HEK293 (cell line): ENCODE measurements at regions not wholly inside any gene's neighbourhood (a gene's known extent, or its start where the extent isn't known, plus 50 kb on each side); places are given as distances from the start of the nearest gene placed in this dataset.

Source experiments
- CTCF ChIA-PET: fragments of 350-600 bp; formaldehyde crosslinking; extraction: SDS; loops from one replicate; lab custom pipeline; 2021; ENCODE audit warnings: antibody characterized with exemption; lab: Yijun Ruan, JAX
- POLR2A ChIA-PET: fragments of 300-600 bp; formaldehyde crosslinking; extraction: SDS; loops from one replicate; lab custom pipeline; 2020; ENCODE audit warnings: antibody characterized with exemption, inconsistent platforms; lab: Yijun Ruan, JAX
- H3K27ac ChIP-seq: fragments of 200-500 bp; sonication (Bioruptor generic); 2 replicates; pipeline ENCODE4 v1.5.1; 2014; ENCODE audit warnings: low read depth, low read length, control low read depth, inconsistent platforms; ENCODE audit errors: extremely low read depth
- H3K36me3 ChIP-seq, 2 experiments: fragments of 200-500 bp in 1 of 2; sonication (Bioruptor generic) in 1 of 2; 1 replicate in 1 of 2; 2 replicates in 1 of 2; pipeline ENCODE4 v1.5.1; 2014 to 2017; ENCODE audit warnings: inconsistent platforms in 2 of 2, low read length in 2 of 2; ENCODE audit not compliant: control insufficient read depth in 2 of 2, insufficient read depth in 1 of 2
- H3K4me1 ChIP-seq: fragments of 200-500 bp; sonication (Bioruptor generic); 2 replicates; pipeline ENCODE4 v1.5.1; 2014; ENCODE audit warnings: mild to moderate bottlenecking, low read length, inconsistent platforms; ENCODE audit not compliant: control insufficient read depth, insufficient read depth
- H3K4me3 ChIP-seq: 2 replicates; pipeline ENCODE4 v1.5.1; 2011; ENCODE audit warnings: low read depth, mild to moderate bottlenecking, control low read depth, low read length, moderate library complexity
- H3K9me3 ChIP-seq: fragments of 200-500 bp; sonication (Bioruptor generic); 2 replicates; pipeline ENCODE4 v1.5.1; 2014; ENCODE audit warnings: low read depth, low read length, inconsistent platforms; ENCODE audit not compliant: control insufficient read depth, insufficient read depth
- TRIM28 ChIP-seq: IDR thresholded peaks from 2 replicates; pipeline ENCODE4 v1.6.1; 2011; ENCODE audit warnings: low read length, control low read depth, borderline replicate concordance
- ZBTB10 ChIP-seq: fragments of 450-650 bp; formaldehyde crosslinking; IDR thresholded peaks from 2 replicates; pipeline ENCODE4 v1.5.1; 2016; ENCODE audit warnings: missing biosample characterization, missing genetic modification characterization
- ZBTB11 ChIP-seq: fragments of 450-650 bp; formaldehyde crosslinking; conservative IDR thresholded peaks from 2 replicates; pipeline ENCODE4 v1.5.1; 2016; ENCODE audit warnings: low read depth, missing biosample characterization, missing genetic modification characterization
- ZBTB6 ChIP-seq: fragments of 450-650 bp; formaldehyde crosslinking; IDR thresholded peaks from 2 replicates; pipeline ENCODE4 v1.5.1; 2017; ENCODE audit warnings: missing biosample characterization, missing genetic modification characterization
- ZNF138 ChIP-seq: fragments of 450-650 bp; formaldehyde crosslinking; IDR thresholded peaks from 2 replicates; pipeline ENCODE4 v1.5.1; 2016; ENCODE audit warnings: missing biosample characterization, missing genetic modification characterization, borderline replicate concordance
- ZNF202 ChIP-seq: fragments of 450-650 bp; formaldehyde crosslinking; IDR thresholded peaks from 2 replicates; pipeline ENCODE4 v1.5.1; 2016; ENCODE audit warnings: missing biosample characterization, missing genetic modification characterization, borderline replicate concordance
- ZNF248 ChIP-seq: fragments of 450-650 bp; formaldehyde crosslinking; IDR thresholded peaks from 2 replicates; pipeline ENCODE4 v1.5.1; 2017; ENCODE audit warnings: missing biosample characterization, missing genetic modification characterization
- ZNF26 ChIP-seq: fragments of 450-650 bp; formaldehyde crosslinking; IDR thresholded peaks from 2 replicates; pipeline ENCODE4 v1.5.1; 2016; ENCODE audit warnings: missing biosample characterization, missing genetic modification characterization
- ZNF350 ChIP-seq: fragments of 450-650 bp; formaldehyde crosslinking; IDR thresholded peaks from 2 replicates; pipeline ENCODE4 v1.5.0; 2017; ENCODE audit warnings: missing biosample characterization, mild to moderate bottlenecking, missing genetic modification characterization
- ZNF394 ChIP-seq: fragments of 450-650 bp; formaldehyde crosslinking; IDR thresholded peaks from 2 replicates; pipeline ENCODE4 v1.5.1; 2016; ENCODE audit warnings: missing biosample characterization, missing genetic modification characterization, mild to moderate bottlenecking, moderate library complexity, borderline replicate concordance
- ZNF623 ChIP-seq: fragments of 450-650 bp; formaldehyde crosslinking; IDR thresholded peaks from 2 replicates; pipeline ENCODE4 v1.5.1; 2016; ENCODE audit warnings: missing biosample characterization, missing genetic modification characterization
- ZNF747 ChIP-seq: fragments of 450-650 bp; formaldehyde crosslinking; IDR thresholded peaks from 2 replicates; pipeline ENCODE4 v1.5.1; 2016; ENCODE audit warnings: missing biosample characterization, missing genetic modification characterization
- ZSCAN18 ChIP-seq: fragments of 450-650 bp; formaldehyde crosslinking; IDR thresholded peaks from 2 replicates; pipeline ENCODE4 v1.5.1; 2016; ENCODE audit warnings: missing biosample characterization, missing genetic modification characterization

- CTCF ChIA-PET: interaction anchor here (0.6 kb wide), 1 partner anchor 97 kb away, joined by 3 read pairs; no protein-coding TSS in a partner anchor
- Histone ChIP-seq H3K4me1 (no peaks in the 10 kb centered on the region), H3K27ac (no peak overlapping the region), H3K36me3 (no peaks in the 10 kb centered on the region), H3K9me3 (no peaks in the 10 kb centered on the region), H3K4me3 (no peak overlapping the region)
- POLR2A ChIA-PET: no interaction called here
- TF ChIP-seq ZNF623 (tag by site-specific recombination): no peak
- TF ChIP-seq ZNF138: no peak
- no peak for TF ChIP-seq ZNF747 (tag by site-specific recombination)
- TF ChIP-seq ZNF248 (tag by site-specific recombination): no peak
- TF ChIP-seq ZNF394 (tag by site-specific recombination): no peak
- TF ChIP-seq ZBTB6: no peak
- TF ChIP-seq ZSCAN18 (tag by site-specific recombination): no peak
- TF ChIP-seq ZNF26 (tag by site-specific recombination): no peak
- TF ChIP-seq TRIM28: no peak
- TF ChIP-seq ZBTB11: no peak
- TF ChIP-seq ZNF350 (tag by site-specific recombination): no peak
These were observed 98.8 kb downstream of the ING1 start for GRCh38 chr13:110812121-110812868.

GRCh38 chr13:110812869-110813645, 99.6 kb downstream of the ING1 start:
- POLR2A ChIA-PET: no interaction called here
- H3K9me3 ChIP-seq: no peaks in the 10 kb centered on the region
- CTCF ChIA-PET: no interaction called here
- TF ChIP-seq ZNF202 (tag by site-specific recombination) (peak; percentile 97), ZBTB10 (tag by site-specific recombination) (no peak)
- H3K36me3 ChIP-seq: no peaks in the 10 kb centered on the region
- no peaks in the 10 kb centered on the region for H3K4me1 ChIP-seq
- no peak overlapping the region for H3K4me3 ChIP-seq
- H3K27ac ChIP-seq: no peak overlapping the region
